SW 1271 (cell line): ENCODE measurements at regions not wholly inside any gene's neighbourhood (a gene's known extent, or its start where the extent isn't known, plus 50 kb on each side); places are given as distances from the start of the nearest gene placed in this dataset.

ENCODE experiments used
- DNase-seq, 2 experiments: peaks; one replicate each; lab custom pipeline; 2025; lab: John Stamatoyannopoulos, UW

DNA sequence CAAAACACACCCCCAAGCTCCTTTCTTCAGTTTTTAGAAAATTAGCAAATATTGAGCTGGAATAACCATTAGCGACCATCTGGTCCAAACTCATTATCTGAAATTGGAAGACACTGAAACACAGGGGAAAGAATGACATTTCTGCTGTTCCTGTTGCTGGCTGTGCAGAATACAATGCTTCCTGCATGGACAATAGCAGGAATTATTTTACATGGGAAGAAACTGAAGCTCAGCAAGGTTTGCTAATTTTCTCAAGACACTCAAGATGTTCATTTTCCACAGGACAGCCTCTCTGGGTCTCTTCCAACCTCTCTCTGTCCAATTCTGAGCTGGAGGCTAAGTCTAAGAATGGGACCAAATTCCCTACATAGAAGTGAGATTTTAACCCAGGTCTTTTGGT is 81.9 kb upstream of the TNS3 start:
- no peak for DNase-seq

DNA sequence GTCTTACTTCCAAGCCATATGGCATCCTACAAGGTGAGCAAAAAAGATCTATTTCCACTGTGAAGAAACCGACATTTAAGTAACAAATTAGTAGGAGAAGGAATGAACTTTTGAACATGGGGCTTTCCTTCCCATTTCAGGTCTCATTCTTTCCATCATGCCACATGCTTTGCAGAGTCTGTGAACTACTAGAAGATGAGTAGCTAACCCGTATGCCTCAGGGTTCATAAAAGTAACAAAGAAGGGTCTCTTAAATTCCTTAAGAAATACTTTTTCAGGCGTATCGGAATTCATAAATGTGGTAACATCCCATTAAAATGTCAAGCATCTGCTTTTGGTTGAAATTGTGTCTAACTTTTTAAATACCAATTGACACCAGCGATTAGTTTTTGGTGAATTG is 81.3 kb upstream of the TNS3 start:
- no peak for DNase-seq

DNA sequence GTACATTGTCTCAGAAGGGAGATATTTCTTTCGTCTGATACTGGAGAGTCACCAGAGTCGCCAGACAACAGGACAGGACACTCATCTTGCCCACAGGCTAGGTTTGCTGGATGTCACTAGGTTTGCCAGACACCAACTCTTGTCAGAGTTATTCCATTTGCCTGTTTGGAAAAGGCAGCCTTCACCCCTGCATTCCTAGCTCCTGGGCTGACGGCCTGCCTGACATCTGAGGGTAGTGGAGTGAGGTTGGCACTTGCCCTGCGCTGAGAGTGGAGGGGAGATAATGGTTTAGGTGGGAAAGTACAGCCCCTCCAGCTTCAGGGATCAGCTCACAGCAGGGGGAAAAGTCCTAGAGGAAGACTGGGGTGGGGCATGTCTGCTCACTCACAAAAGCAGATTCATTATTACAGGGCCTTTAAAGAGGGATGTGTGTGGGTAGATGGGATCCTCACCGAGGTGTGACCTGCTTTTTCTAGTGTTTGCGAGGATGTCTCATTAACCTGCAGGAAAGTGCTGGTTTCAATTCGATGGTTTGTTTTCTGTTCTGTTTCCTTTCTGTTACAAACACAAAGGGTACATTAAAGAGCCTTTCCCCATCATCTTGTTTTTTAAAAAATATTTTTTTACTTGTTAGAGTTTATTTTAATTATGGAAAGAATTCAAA is 79.3 kb upstream of the TNS3 start:
- no peak for DNase-seq

DNA sequence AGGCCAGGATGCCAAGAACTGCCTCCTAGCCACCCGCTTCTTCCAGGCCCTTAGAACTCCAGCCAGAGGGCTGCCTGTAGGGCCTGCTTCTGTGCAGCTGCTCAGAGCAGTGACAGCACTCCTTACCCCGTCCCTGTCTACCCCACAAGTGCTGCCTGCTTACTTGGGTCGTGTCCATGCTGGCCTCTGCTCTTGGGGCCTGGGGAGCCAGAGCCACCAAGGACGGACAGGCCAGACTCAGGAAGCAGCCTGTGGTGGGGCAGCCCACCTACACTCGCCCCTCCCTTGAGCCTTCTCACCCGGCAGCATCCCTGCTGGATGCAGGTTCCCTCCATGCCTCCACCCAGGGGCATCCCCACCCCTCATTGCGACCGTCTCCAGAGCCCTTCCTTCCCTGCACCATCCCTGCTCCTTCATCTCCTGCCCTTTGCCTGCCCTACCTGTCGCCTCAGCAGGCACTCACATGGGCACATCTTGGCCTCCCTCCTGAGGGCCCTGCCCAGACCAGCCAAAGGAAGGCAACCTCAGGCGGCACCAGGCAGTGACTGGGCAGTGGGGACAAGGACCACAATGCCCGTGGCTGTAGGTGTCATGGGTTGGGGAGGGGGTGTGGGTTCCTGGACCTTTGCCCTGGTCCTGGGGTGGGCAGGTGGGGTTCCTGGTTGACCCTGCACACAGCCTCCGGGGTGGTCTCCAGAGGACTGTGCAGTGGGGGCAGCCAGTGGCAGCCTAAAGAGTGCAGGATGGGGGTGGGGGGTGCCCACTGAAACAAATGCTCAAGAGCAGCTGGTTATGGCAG is 78.0 kb upstream of the TNS3 start:
- no peak for DNase-seq

DNA sequence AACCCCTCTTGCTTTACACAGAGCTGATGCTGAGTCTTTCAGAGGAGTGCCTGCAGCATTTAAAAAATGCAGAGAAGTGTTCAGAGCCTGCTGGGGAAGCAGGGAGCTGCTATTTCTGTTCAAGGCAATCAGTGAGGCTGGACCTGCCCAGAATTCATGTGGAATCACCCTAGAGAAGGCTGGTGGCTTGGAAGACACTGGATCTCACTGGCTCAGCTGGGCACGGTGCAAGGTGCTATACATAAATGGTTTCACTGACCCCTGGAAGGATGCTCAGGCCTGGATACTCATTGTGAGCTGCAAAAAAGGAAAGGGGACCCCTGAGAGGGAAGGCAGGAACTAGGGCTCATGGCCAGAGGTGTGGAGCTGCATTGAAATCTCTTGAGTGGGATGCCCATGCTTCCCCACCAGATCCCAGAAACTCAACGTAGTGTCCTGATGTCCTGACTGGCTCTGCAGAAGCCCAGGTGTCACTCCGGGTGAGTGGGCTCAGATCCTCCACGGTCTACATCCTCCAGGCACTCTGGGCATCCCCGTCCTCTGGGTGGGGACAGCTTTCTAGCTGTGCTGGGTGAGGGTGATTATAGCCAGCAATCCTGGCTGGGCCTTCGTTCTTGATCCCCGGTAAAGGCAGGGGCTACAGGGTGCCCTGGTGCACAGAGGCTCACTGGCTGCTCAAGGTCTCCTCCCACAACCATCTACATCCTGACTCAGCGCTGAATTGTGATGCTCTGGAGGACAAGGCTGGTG is 77.2 kb upstream of the TNS3 start:
- no peak for DNase-seq

DNA sequence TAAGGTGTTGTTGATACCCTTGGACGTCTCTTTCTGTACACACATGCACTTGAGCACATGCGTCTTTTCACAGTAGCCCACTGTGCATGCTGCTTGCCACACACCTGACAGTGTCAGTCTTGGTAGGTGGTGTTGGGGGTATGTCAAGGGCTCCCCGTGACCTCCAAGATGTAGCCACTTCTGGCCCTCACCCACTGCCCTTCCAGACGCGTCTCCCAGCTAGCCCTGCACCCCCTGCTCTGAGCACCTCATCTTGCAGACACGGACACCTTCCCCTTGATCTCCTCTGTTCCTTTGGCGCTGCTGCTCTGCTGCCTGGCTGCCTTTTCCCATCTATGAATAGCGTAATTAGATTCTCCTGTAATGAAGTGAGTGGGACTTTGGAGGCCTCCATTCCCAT is 75.2 kb upstream of the TNS3 start:
- no peak for DNase-seq

DNA sequence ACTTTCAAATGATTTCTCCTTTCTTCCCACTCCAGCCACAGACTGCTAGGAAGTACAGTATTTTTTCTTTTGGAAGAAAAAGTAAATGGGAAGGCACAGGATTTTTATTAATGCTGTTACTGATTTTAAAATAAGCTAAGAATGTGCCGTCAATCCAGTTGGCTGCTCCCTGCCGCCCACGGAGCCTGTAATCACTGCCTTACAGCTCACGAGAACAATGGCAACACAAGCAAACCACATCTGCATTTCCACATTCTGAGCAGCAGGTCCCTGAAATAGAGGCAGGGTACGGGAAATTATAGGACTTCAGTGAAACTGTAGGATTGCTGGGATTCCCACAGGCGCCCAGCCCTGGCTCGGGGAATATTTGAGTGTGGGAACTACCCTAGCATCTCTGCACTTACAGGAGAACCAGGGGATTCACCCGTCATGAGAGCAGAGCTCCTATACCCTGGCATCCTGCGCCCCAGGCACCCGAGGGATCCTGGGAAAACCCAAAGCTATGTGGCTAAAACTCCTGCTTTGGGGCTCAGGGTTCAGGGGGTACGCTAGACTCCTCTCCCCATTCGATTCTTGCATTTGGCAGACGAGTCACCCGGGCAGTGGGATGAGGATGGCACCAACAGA is 72.9 kb upstream of the TNS3 start:
- DNase-seq = no peak

DNA sequence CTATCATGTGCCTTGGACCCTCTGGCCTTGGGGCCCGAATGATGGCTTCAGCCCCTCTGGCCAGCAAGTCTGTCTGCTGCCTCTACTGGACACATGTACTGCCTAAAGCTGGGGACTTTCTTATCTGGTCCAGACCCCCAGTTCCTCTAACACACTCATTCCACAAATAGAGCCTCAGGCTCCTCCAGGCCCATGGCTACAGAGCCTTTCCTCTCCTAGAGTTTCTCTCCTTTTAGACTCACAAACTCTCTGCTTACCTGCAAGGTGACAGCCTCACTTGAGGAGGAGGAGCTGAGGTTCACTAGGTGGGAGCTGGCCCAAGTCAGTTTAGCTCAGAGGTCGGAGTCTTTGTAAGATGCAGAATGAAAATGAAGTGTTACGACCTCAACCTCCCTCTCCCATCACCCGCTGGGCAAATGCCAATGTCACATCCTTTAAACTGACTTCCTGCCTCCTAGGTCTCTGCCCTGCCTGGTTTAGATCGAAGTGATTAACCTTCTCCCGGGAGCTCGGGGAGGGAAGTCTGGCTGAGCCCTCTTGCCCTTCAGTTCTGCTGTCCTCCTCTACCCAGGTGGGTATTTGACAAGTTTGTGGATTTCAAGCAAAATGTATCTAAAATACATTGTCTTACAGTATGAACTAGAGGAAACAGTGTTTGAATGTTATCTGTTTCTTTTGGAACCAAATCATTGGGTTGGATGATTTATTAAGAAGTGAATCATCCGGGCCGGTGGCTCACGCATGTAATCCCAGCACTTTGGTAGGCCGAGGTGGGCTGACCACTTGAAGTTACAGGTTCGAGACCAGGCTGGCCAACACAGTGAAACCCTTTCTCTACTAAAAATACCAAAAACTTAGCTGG is 71.9 kb upstream of the TNS3 start:
- DNase-seq = no peak

DNA sequence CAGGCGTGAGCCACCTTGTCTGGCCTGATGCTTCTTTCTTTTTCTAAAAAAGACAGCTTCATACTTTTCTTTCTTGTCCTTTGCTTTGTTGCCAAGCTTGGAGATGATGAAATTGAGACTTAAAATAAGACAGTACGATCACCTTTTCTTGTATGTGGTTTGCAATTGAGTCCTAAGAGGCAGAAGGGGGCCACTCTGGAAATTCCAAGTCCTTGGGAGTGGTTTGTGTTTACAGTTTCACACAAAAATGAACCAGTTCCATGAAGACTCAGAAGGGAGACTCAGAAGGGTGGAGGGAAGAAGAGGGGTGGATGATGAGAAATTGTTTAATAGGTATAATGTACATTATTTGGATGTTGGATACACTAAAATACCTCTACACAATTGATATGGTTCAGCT is 70.7 kb upstream of the TNS3 start:
- DNase-seq = no peak

DNA sequence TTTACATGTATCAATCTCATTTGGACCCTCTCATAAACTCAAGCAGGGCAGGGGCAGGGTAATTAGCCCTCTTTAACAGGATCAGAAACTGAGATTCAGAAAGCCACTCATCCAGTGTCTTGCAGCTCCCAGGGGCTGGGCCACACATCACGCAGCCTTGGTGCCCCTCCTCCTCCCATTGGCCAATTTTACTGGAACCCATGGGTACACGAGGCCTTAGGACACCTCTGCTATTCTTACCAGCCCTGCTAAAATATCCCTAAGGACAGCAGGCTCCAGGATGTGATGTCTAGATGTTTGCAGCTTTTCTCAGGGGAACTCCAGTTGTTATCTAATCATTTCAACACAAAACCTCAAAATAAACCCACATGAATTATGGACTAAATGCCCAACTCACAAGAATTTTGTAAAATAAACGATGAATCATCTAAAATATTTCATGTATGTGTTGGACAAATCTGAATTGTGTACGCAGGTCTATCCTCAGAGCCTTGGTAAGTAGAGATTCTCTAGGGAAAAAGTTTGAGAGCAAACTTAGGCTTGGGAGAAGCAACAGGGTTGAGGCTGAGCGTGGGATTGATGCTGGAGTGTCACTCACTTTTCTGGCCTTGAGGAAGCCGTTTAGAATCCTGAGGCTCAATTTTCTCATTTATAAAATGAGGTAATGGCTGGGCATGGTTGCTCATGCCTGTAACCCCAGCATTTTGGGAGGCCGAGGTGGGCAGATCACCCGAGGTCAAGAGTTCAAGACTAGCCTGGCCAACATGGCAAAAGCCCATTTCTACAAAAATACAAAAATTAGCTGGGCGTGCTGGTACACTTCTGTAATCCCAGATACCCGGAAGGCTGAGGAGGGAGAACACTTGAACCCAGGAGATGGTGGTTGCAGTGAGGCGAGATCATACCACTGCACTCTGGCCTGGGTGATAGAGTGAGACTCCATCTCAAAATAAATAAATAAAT is 69.7 kb upstream of the TNS3 start:
- DNase-seq = peak in 1 of 2 experiments; percentile 59

DNA sequence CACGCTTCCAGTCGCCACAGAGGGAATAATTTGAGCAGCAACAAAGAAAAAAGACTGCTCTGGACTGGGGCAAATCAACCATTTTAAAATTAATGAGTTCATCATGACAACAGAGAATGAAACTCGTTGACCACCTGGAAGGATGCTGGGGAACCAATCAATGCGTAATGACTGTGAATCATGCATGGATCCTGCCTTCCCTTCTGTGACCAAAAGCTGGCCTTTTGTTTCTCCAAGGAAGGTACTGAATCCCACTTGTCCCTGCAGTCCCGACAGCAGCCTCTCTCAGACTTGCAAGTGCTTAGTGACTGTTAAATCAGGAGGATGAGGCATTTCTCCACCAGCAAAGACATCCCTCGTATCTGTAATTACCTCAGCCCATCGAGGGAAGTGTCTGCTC is 68.0 kb upstream of the TNS3 start:
- no peak for DNase-seq

DNA sequence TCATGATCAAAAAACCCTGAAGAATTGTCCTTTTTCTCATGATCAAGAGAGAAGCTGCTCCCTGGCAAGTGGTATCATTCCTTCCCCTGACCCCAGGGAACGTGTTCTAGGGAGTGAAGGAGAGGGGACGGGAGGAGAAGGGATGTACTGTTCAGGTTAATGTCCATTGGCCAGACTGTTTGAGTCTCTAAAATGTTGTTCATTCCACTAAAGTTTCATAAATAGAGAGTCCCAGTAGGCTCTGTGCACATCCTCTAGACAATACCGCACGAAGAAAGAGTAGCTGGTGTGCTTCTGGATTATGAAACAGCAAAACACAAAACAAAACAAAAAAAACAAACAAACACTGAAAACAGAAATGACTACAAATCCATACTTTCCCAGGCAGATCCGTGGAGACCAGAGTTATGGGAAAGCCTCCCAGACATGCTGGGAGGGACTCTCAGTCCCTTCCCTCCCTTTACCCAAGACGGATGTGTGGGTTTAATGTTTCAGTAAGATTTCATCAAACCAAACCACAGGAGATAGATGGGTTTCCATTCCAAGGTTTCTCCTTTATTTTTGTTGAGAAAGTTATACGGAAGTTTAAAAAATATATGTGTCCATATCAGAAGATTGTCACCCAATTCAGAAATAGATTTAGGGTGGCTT is 66.5 kb upstream of the TNS3 start:
- no peak for DNase-seq

DNA sequence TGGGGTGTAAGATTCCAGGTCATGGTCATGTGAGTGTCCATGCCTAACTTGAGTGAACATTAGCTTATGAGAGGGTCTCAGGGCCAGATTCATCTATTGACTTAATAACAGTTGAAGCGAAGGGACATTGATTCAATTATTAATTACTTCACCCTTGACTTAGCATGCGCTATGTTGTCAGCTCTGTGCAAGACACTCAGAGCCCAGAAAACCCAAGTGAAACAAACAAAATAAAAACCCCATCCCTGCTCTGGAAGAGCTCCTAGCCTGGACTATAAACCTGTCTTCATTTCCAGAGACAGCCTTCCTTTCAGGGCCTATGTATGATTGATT is 66.0 kb upstream of the TNS3 start:
- DNase-seq = no peak

DNA sequence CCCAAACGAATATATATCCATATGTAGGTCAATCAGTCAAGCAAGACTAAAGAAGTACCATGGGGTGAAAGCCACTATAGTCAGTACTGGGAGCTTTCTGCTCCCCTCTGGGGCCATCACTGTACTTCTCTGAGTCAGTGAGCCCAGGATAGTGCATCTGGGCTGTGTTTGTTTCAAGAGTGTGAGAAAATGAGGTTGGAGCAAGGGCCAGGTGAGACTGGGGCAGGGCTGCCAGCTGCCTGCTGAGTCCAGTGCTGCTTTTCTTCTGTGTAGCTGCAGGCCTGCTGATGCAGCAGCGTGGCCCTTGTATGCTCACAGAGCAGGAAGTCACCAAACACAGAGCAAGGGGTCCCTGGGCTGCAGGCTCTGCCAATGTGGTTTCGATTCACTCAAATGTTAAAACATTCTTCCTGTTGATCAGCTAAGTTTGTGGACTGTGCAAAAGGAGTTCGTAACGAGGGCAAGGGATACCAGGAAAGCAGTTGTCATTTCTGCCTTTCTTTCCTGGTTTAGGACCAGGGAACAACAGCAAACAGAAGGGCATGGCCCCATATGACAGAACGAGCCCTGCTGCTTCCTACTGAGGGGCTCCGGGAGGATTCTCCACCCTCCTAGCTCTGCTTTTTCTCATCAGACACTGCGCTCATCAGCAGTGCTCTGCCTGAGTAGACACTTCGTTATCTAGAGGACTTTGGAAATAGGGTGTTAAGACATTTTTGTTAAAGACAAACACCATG is 65.4 kb upstream of the TNS3 start:
- no peak for DNase-seq

DNA sequence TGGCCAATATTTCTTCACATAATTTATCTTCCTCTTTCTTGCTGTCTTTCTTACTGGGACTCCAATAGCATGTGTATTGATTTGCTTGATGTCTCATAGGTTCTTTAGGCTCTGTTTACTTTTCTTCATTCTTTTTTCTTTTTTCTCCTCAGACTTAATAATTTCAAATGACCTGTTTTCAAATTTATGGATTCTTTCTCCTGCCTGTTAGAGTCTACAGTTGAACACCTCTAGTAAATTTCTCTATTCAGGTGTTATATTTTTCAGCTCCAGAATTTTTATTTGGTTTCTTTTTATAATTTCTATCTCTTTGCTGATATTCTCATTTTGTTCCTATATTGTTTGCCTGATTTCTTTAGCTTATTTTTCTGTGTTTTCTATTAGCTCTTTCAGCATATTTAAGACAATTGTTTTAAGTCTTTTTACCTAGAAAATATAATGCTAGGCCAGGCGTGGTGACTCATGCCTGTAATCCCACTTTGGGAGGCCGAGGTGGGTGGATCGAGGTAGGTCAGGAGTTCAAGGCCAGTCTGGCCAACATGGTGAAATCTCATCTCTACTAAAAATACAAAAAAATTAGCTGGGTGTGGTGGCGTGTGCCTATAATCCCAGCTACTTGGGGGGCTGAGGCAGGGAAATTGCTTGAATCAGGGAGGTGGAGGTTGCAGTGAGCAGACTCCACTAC is 61.9 kb upstream of the TNS3 start:
- DNase-seq = no peak

DNA sequence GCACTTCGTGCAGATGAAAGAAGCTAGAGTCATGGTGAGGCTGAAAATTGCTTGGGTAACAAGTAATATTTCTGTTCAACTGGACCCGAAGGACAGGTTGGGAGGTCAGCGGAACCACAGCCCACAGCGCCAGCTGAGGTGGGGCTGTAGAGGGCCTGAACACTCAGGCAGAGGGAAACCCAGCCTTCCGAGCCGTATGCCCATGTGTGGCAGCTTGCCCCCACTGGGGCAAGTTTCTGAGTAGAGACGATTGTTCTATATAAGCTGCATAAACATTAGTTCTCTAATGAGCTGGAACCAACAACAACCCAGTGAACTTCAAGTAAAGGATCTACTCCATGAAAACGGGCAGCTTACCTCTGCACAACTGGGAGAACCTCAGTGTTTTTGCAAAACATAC is 58.4 kb upstream of the TNS3 start:
- DNase-seq = no peak

DNA sequence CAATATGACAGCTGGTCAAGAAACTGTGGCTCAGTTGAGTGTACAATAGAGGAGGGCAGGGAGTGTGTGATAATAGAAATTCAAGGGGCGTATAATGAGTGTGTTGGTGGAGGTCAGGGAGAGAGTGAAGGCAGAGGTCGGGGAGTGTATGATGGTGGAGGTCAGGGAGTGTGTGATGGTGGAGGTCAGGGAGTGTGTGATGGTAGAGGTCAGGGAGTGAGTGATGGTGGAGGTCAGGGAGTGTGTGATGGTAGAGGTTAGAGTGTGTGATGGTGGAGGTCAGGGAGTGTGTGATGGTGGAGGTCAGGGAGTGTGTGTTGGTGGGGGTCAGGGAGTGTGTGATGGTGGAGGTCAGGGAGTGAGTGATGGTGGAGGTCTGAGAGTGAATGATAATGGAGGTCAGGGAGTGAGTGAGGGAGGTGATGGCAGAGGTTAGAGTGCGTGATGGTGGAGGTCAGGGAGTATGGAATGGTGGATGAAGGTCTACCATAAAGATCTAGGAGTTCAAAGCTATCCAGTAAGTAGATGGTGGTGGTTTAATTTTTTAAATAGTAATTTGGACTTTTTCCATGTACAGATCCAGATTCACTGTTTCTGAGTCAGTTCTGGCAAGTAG is 57.7 kb upstream of the TNS3 start:
- no peak for DNase-seq

DNA sequence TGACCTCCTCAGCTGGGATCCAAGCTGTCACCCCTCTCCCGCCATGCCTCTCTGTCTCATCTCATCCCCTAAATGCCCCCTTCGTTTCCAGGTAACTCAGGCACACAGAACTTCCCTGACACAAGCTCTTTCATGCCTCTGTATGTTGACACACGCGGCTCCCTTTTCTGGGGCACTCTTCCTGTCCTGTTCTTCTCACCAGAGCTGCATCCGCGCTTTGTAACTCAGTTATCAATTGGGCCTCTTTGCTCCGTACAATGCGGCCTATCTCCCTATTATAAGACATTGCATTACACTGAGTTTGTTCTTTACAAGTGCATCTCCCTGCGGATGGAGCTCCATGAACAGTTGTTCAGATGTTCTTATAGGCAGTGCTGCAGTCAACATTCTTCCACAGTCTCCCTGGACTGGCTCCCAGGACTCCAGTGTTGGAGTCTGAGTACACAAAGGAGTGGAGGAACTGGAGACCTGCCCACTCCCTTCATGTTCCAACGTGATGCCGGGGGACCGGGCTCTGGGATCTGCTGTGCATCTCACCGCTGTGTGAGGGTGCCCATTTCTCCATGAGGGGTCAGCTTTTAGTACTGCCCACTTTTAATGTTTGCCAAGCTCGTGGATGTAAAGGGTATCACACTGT is 56.9 kb upstream of the TNS3 start:
- DNase-seq = no peak
